WTC11 (cell line): ENCODE measurements at regions not wholly inside any gene's neighbourhood (a gene's known extent, or its start where the extent isn't known, plus 50 kb on each side); places are given as distances from the start of the nearest gene placed in this dataset.

ENCODE experiments used
- ATAC-seq: fragments of 200-7000 bp; cut with Tn5 transposase; 2 replicates; pipeline ENCODE4 v1.10.0; 2021; ENCODE audit warnings: mild to moderate bottlenecking, moderate library complexity
- CTCF ChIA-PET: fragments of 300-600 bp; sonication (Branson Sonifier 250); formaldehyde crosslinking; loops from one replicate; lab custom pipeline; 2021; ENCODE audit warnings: antibody characterized with exemption; lab: Charles Lee
- POLR2A ChIA-PET: fragments of 350-600 bp; sonication (Branson Sonifier 250); formaldehyde crosslinking; loops from one replicate; lab custom pipeline; 2021; ENCODE audit warnings: antibody characterized with exemption; lab: Charles Lee
- DNase-seq: peaks from one replicate; pipeline ENCODE4 v3.0.0; 2021; ENCODE audit warnings: low spot score
- H3K27ac Mint-ChIP-seq: 2 replicates; pipeline ENCODE4 v1.8.0; 2021; ENCODE audit warnings: mixed read lengths
- H3K27me3 Mint-ChIP-seq: 2 replicates; pipeline ENCODE4 v1.8.0; 2021; ENCODE audit warnings: low read depth, mild to moderate bottlenecking, moderate library complexity, mixed read lengths
- H3K36me3 Mint-ChIP-seq: 2 replicates; pipeline ENCODE4 v1.8.0; 2021; ENCODE audit warnings: mixed read lengths
- H3K4me1 Mint-ChIP-seq: 2 replicates; pipeline ENCODE4 v1.8.0; 2022; ENCODE audit warnings: mixed read lengths
- H3K4me3 Mint-ChIP-seq: 2 replicates; pipeline ENCODE4 v1.8.0; 2021; ENCODE audit warnings: mild to moderate bottlenecking, moderate library complexity, mixed read lengths
- H3K9me3 Mint-ChIP-seq: 2 replicates; pipeline ENCODE4 v1.8.0; 2021; ENCODE audit warnings: mixed read lengths
- GTF2I ChIP-seq: fragments of 250-450 bp; sonication (Bioruptor Pico); conservative IDR thresholded peaks from 2 replicates; pipeline ENCODE4 v1.4.0; 2021; ENCODE audit warnings: mild to moderate bottlenecking
- IRF2 ChIP-seq: sonication (generic); formaldehyde crosslinking; IDR thresholded peaks from 2 replicates; pipeline ENCODE4 v1.8.0; 2022; ENCODE audit warnings: low read depth, missing genetic modification reagents, borderline replicate concordance
- JAZF1 ChIP-seq: fragments of 250-450 bp; sonication (Bioruptor Pico); IDR thresholded peaks from 2 replicates; pipeline ENCODE4 v1.9.0; 2021; ENCODE audit warnings: moderate library complexity, mild to moderate bottlenecking, inconsistent platforms
- KAT7 ChIP-seq: sonication (generic); formaldehyde crosslinking; IDR thresholded peaks from 2 replicates; pipeline ENCODE4 v1.8.1; 2023; ENCODE audit warnings: missing genetic modification reagents, mild to moderate bottlenecking, borderline replicate concordance
- NR2C2 ChIP-seq: sonication (generic); formaldehyde crosslinking; IDR thresholded peaks from 2 replicates; pipeline ENCODE4 v1.8.0; 2022; ENCODE audit warnings: mild to moderate bottlenecking, missing genetic modification reagents
- TEAD4 ChIP-seq: sonication (generic); formaldehyde crosslinking; IDR thresholded peaks from 2 replicates; pipeline ENCODE4 v1.8.0; 2022; ENCODE audit warnings: mild to moderate bottlenecking, missing genetic modification reagents
- ZNF138 ChIP-seq: sonication (generic); formaldehyde crosslinking; conservative IDR thresholded peaks from 2 replicates; pipeline ENCODE4 v1.8.1; 2022; ENCODE audit warnings: mild to moderate bottlenecking, moderate library complexity, missing genetic modification reagents
- TF ChIP-seq, protein P1 (sequence below): fragments of 250-450 bp; sonication (Bioruptor Pico); conservative IDR thresholded peaks from 2 replicates; pipeline ENCODE4 v1.9.0; 2021; ENCODE audit warnings: mild to moderate bottlenecking
- TF ChIP-seq, protein P2 (sequence below): sonication (generic); formaldehyde crosslinking; IDR thresholded peaks from 2 replicates; pipeline ENCODE4 v1.8.1; 2022; ENCODE audit warnings: low read depth, missing genetic modification reagents, borderline replicate concordance
- TF ChIP-seq, protein P3 (sequence below): sonication (generic); formaldehyde crosslinking; IDR thresholded peaks from 2 replicates; pipeline ENCODE4 v1.8.0; 2022; ENCODE audit warnings: missing genetic modification reagents
- TF ChIP-seq, protein P4 (sequence below): fragments of 250-450 bp; sonication (Bioruptor Pico); IDR thresholded peaks from 2 replicates; pipeline ENCODE4 v1.9.0; 2021; ENCODE audit warnings: mild to moderate bottlenecking, borderline replicate concordance
- TF ChIP-seq, protein P5 (sequence below): sonication (generic); formaldehyde crosslinking; IDR thresholded peaks from 2 replicates; pipeline ENCODE4 v1.8.1; 2022; ENCODE audit warnings: low read depth, mild to moderate bottlenecking, moderate library complexity, missing genetic modification reagents, borderline replicate concordance

DNA sequence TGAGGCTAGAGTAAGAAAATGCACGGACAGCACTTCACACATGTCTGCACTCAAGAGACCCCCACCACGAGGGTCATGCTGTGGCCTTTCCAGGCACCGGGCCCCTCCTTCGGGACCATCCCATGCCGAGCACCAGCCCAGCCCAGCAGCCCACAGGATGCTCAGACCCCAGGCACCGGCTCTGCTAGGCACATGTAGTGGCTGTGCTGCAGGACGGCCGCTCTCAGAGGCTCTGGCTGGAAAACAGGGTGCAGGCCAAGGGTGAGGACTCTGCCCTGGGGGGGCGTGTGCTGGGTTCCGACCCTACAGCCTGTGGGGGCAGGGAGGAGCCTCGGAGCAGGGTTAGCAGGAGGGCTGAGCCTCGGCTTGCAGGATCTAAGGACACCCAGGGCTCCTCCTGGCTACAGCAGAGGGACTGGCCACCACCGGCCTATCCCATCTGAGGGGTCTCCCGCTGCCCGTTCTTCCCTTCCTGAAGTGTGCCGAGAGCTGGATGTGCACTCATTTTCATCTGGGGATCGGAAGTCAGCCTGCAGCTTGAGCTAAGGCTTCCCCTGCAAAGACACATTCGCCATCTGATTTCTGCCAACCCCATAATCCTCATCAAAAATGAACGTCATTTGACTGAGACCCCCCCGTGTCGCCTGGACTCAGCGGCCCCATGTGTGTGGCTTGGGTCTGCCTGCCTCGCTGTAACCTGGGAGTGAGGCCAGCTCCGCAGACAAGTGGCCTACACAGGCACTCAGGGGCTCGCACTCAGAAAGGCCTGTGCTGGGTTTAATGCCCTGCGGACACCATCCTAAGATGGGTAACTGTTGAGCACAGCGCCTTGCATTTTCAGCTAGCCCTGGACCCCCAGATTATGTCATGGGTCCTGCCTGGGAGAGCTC, 293.1 kb upstream of the FOXF1 start:
- H3K4me1 Mint-ChIP-seq, result peaks cover 2% of the 10 kb centered on the region
- CTCF ChIA-PET, result interaction anchor here (0.6 kb wide), 1 partner anchor 123 kb away, joined by 4 read pairs; no protein-coding TSS in a partner anchor
- H3K4me3 Mint-ChIP-seq, result no peak overlapping the region
- no peak for ATAC-seq
- no peak overlapping the region for H3K27ac Mint-ChIP-seq
- POLR2A ChIA-PET, result no interaction called here
- H3K36me3 Mint-ChIP-seq, result no peaks in the 10 kb centered on the region
- TF ChIP-seq, protein P1, sequence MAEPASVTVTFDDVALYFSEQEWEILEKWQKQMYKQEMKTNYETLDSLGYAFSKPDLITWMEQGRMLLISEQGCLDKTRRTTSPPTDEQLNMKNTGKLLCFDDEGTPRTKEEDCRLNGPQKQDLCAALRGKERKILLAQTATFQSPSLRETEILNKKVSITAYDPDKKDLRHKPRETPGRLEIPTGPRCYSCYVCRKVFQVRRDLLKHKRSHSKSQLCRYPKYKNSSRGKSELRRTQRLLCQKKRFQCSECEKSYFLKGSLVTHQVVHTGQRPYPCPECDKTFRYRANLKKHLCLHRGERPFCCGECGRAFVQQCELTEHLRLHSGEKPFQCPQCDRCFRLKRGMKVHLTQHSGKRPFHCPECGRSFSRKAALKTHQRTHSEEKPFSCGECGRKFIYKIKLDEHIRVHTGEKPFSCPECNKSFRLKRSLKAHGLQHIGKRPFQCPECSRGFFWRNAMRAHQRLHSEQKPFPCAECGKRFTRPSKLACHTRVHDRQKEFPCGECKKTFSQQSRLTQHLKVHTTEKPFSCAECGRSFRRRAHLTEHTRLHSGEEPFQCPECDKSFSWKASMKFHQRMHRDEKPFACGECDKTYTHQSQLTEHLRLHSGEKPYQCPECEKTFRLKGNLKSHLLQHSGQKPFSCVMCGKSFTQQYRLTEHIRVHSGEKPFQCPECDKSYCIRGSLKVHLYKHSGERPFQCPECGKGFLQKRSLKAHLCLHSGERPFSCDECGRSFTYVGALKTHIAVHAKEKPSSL (CRISPR knock-in tag), result no peak
- no peaks in the 10 kb centered on the region; the same call in 1 of the 2 replicates for H3K27me3 Mint-ChIP-seq
- no peak for DNase-seq
- peaks cover 12% of the 10 kb centered on the region for H3K9me3 Mint-ChIP-seq

DNA sequence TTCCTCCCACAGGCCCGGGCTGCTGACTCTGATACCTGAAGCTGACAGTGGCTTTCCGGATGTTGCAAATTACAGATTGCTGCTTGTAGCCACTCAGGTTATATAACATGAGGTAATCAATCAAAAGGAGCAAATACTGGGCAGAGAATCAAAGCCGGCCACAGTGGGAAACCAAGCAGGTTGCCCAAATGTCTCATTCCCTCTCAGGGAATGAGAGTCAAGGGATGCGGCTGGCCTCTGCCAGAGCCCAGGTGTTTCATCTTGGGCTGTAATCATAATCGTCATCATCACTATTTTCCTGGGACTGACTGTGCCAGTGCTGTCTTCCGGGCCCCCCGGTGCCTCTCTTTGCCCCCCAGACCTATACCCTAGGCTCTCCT, 292.4 kb upstream of the FOXF1 start:
- POLR2A ChIA-PET, result no interaction called here
- H3K27me3 Mint-ChIP-seq, result no peaks in the 10 kb centered on the region; the same call in 1 of the 2 replicates
- TF ChIP-seq KAT7, result no peak
- TF ChIP-seq, protein P2, sequence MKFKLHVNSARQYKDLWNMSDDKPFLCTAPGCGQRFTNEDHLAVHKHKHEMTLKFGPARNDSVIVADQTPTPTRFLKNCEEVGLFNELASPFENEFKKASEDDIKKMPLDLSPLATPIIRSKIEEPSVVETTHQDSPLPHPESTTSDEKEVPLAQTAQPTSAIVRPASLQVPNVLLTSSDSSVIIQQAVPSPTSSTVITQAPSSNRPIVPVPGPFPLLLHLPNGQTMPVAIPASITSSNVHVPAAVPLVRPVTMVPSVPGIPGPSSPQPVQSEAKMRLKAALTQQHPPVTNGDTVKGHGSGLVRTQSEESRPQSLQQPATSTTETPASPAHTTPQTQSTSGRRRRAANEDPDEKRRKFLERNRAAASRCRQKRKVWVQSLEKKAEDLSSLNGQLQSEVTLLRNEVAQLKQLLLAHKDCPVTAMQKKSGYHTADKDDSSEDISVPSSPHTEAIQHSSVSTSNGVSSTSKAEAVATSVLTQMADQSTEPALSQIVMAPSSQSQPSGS (CRISPR knock-in tag), result no peak
- TF ChIP-seq, protein P3, sequence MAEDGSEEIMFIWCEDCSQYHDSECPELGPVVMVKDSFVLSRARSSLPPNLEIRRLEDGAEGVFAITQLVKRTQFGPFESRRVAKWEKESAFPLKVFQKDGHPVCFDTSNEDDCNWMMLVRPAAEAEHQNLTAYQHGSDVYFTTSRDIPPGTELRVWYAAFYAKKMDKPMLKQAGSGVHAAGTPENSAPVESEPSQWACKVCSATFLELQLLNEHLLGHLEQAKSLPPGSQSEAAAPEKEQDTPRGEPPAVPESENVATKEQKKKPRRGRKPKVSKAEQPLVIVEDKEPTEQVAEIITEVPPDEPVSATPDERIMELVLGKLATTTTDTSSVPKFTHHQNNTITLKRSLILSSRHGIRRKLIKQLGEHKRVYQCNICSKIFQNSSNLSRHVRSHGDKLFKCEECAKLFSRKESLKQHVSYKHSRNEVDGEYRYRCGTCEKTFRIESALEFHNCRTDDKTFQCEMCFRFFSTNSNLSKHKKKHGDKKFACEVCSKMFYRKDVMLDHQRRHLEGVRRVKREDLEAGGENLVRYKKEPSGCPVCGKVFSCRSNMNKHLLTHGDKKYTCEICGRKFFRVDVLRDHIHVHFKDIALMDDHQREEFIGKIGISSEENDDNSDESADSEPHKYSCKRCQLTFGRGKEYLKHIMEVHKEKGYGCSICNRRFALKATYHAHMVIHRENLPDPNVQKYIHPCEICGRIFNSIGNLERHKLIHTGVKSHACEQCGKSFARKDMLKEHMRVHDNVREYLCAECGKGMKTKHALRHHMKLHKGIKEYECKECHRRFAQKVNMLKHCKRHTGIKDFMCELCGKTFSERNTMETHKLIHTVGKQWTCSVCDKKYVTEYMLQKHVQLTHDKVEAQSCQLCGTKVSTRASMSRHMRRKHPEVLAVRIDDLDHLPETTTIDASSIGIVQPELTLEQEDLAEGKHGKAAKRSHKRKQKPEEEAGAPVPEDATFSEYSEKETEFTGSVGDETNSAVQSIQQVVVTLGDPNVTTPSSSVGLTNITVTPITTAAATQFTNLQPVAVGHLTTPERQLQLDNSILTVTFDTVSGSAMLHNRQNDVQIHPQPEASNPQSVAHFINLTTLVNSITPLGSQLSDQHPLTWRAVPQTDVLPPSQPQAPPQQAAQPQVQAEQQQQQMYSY (CRISPR knock-in tag), result no peak
- TF ChIP-seq, protein P4, sequence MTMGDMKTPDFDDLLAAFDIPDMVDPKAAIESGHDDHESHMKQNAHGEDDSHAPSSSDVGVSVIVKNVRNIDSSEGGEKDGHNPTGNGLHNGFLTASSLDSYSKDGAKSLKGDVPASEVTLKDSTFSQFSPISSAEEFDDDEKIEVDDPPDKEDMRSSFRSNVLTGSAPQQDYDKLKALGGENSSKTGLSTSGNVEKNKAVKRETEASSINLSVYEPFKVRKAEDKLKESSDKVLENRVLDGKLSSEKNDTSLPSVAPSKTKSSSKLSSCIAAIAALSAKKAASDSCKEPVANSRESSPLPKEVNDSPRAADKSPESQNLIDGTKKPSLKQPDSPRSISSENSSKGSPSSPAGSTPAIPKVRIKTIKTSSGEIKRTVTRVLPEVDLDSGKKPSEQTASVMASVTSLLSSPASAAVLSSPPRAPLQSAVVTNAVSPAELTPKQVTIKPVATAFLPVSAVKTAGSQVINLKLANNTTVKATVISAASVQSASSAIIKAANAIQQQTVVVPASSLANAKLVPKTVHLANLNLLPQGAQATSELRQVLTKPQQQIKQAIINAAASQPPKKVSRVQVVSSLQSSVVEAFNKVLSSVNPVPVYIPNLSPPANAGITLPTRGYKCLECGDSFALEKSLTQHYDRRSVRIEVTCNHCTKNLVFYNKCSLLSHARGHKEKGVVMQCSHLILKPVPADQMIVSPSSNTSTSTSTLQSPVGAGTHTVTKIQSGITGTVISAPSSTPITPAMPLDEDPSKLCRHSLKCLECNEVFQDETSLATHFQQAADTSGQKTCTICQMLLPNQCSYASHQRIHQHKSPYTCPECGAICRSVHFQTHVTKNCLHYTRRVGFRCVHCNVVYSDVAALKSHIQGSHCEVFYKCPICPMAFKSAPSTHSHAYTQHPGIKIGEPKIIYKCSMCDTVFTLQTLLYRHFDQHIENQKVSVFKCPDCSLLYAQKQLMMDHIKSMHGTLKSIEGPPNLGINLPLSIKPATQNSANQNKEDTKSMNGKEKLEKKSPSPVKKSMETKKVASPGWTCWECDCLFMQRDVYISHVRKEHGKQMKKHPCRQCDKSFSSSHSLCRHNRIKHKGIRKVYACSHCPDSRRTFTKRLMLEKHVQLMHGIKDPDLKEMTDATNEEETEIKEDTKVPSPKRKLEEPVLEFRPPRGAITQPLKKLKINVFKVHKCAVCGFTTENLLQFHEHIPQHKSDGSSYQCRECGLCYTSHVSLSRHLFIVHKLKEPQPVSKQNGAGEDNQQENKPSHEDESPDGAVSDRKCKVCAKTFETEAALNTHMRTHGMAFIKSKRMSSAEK (CRISPR knock-in tag), result no peak
- TF ChIP-seq, protein P5, sequence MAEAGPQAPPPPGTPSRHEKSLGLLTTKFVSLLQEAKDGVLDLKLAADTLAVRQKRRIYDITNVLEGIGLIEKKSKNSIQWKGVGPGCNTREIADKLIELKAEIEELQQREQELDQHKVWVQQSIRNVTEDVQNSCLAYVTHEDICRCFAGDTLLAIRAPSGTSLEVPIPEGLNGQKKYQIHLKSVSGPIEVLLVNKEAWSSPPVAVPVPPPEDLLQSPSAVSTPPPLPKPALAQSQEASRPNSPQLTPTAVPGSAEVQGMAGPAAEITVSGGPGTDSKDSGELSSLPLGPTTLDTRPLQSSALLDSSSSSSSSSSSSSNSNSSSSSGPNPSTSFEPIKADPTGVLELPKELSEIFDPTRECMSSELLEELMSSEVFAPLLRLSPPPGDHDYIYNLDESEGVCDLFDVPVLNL, result no peak
- TF ChIP-seq JAZF1, result no peak
- no peak for TF ChIP-seq TEAD4
- no peak for TF ChIP-seq ZNF138 (CRISPR knock-in tag)
- TF ChIP-seq NR2C2 (CRISPR knock-in tag), result no peak
- no peak for TF ChIP-seq GTF2I (CRISPR knock-in tag)
- no peak for TF ChIP-seq IRF2
- peaks cover 3% of the 10 kb centered on the region for H3K4me1 Mint-ChIP-seq
- ATAC-seq (no peak), DNase-seq (no peak)
- peaks cover 5% of the 10 kb centered on the region; the same call in 1 of the 2 replicates for H3K9me3 Mint-ChIP-seq
- H3K27ac Mint-ChIP-seq, result no peak overlapping the region
- no peak overlapping the region for H3K4me3 Mint-ChIP-seq
- CTCF ChIA-PET, result interaction anchor here (0.6 kb wide), 1 partner anchor 123 kb away, joined by 4 read pairs; no protein-coding TSS in a partner anchor
- H3K36me3 Mint-ChIP-seq, result no peaks in the 10 kb centered on the region
